Activated B cell treated with CpG ODN at 0.5 μM for 24 hours (primary cell): ENCODE measurements at regions not wholly inside any gene's neighbourhood (a gene's known extent, or its start where the extent isn't known, plus 50 kb on each side); places are given as distances from the start of the nearest gene placed in this dataset.

Experiments used
- ATAC-seq: fragments of 200-7000 bp; cut with Tn5 transposase; one replicate; pipeline ENCODE4 v1.10.0; 2021; ENCODE audit warnings: low read depth, mild to moderate bottlenecking, moderate library complexity
- CTCF ChIA-PET: fragments of 350-600 bp; sonication (Branson Sonifier 250); formaldehyde crosslinking; loops from one replicate; lab custom pipeline; 2021; ENCODE audit warnings: antibody characterized with exemption; lab: Charles Lee
- POLR2A ChIA-PET: fragments of 350-600 bp; sonication (Branson Sonifier 250); formaldehyde crosslinking; loops from one replicate; lab custom pipeline; 2021; ENCODE audit warnings: antibody characterized with exemption; lab: Charles Lee
- DNase-seq: peaks from one replicate; pipeline ENCODE4 v3.0.0; 2022
- H3K27ac Mint-ChIP-seq: one replicate; pipeline ENCODE4 v1.8.0; 2020; ENCODE audit warnings: mixed read lengths
- H3K27me3 Mint-ChIP-seq: one replicate; pipeline ENCODE4 v1.8.0; 2021; ENCODE audit warnings: mixed read lengths
- H3K36me3 Mint-ChIP-seq: one replicate; pipeline ENCODE4 v1.8.0; 2021; ENCODE audit warnings: low read depth, mixed read lengths
- H3K4me1 Mint-ChIP-seq: one replicate; pipeline ENCODE4 v1.8.0; 2021; ENCODE audit warnings: mixed read lengths
- H3K4me3 Mint-ChIP-seq: one replicate; pipeline ENCODE4 v1.8.0; 2020; ENCODE audit warnings: mild to moderate bottlenecking, mixed read lengths
- H3K9me3 Mint-ChIP-seq: one replicate; pipeline ENCODE4 v1.8.0; 2020; ENCODE audit warnings: mixed read lengths
- intact Hi-C: fragments of 100-400 bp; cut with micrococcal nuclease; formaldehyde crosslinking; loops from one replicate; pipeline ENCODE4 v1.15.1; 2024
- TF ChIP-seq, protein P1 (sequence below): fragments of 200-600 bp; IDR thresholded peaks from one replicate; pipeline ENCODE4 v1.8.0; 2022; ENCODE audit warnings: antibody characterized with exemption, mild to moderate bottlenecking

DNA sequence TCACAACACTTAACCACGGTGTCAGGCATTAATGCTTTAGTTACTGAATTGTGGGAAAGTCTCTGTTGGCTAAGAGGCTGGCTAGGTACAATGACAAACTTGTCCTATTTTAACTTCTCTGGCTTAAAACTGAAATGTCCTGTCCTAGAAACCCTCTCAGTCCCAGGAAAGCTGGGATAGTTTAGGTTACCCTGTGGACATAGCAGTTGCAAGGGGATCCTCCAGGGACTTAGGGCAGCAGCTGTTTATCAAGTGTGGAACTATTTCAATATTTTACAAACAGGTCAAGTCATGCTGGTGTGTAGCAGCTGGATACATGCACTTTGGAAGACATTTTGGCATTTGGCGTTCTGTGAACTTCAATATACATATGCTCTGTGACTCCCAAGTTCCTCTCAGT lies 95.0 kb upstream of the ARRDC3 start:
- intact Hi-C loops: no loop called here
- TF ChIP-seq, protein P1, sequence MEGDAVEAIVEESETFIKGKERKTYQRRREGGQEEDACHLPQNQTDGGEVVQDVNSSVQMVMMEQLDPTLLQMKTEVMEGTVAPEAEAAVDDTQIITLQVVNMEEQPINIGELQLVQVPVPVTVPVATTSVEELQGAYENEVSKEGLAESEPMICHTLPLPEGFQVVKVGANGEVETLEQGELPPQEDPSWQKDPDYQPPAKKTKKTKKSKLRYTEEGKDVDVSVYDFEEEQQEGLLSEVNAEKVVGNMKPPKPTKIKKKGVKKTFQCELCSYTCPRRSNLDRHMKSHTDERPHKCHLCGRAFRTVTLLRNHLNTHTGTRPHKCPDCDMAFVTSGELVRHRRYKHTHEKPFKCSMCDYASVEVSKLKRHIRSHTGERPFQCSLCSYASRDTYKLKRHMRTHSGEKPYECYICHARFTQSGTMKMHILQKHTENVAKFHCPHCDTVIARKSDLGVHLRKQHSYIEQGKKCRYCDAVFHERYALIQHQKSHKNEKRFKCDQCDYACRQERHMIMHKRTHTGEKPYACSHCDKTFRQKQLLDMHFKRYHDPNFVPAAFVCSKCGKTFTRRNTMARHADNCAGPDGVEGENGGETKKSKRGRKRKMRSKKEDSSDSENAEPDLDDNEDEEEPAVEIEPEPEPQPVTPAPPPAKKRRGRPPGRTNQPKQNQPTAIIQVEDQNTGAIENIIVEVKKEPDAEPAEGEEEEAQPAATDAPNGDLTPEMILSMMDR: no peak
- no peak for ATAC-seq
- Mint-ChIP-seq H3K27me3 (no peaks in the 10 kb centered on the region), H3K9me3 (no peaks in the 10 kb centered on the region), H3K27ac (no peak overlapping the region), H3K4me1 (no peaks in the 10 kb centered on the region), H3K4me3 (no peak overlapping the region), H3K36me3 (no peaks in the 10 kb centered on the region)
- CTCF ChIA-PET: no interaction called here
- no peak for DNase-seq
- POLR2A ChIA-PET: no interaction called here

GRCh38 chr5:91477408-91477807 lies 94.3 kb upstream of the ARRDC3 start:
- intact Hi-C loops: no loop called here
- DNase-seq: no peak
- Mint-ChIP-seq H3K27me3 (no peaks in the 10 kb centered on the region), H3K4me3 (no peak overlapping the region), H3K27ac (no peak overlapping the region), H3K4me1 (no peaks in the 10 kb centered on the region), H3K36me3 (no peaks in the 10 kb centered on the region), H3K9me3 (no peaks in the 10 kb centered on the region)
- TF ChIP-seq, protein P1: no peak
- POLR2A ChIA-PET: no interaction called here
- no peak for ATAC-seq
- CTCF ChIA-PET: no interaction called here

GRCh38 chr5:91474201-91474600 lies 91.1 kb upstream of the ARRDC3 start:
- intact Hi-C loops: no loop called here
- no peaks in the 10 kb centered on the region for H3K9me3 Mint-ChIP-seq
- H3K27me3 Mint-ChIP-seq: no peaks in the 10 kb centered on the region

DNA sequence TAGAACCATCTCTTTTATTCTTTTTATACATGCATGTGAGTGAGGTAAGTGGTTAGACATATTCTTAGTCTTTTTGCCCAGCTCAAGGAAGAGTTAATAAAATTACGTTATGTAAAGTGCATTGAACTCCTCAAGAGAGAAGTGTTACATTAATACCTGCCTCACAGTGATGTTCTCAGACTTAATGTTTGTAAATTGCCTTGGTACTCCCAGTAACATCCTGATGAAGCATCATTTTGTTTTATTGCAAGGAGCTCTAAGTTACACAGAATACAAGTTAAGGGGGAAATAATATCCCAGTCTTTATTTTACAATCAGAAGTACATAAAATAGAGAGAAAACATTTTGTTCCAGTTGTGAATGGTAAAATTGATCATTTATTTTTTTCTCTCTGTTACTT lies 89.5 kb upstream of the ARRDC3 start:
- Mint-ChIP-seq H3K27me3 (peaks cover 2% of the 10 kb centered on the region), H3K27ac (no peak overlapping the region), H3K4me1 (no peaks in the 10 kb centered on the region), H3K36me3 (no peaks in the 10 kb centered on the region), H3K9me3 (no peaks in the 10 kb centered on the region), H3K4me3 (no peak overlapping the region)
- intact Hi-C loops: no loop called here
- ATAC-seq (no peak), DNase-seq (no peak)
- TF ChIP-seq, protein P1: no peak
- POLR2A ChIA-PET: no interaction called here
- CTCF ChIA-PET: no interaction called here

More at GRCh38 chr5:91474201-91474600, 91.1 kb upstream of the ARRDC3 start:
- Mint-ChIP-seq H3K36me3 (no peaks in the 10 kb centered on the region), H3K4me1 (no peaks in the 10 kb centered on the region), H3K4me3 (no peak overlapping the region), H3K27ac (no peak overlapping the region)
- DNase-seq (no peak), ATAC-seq (no peak)
- TF ChIP-seq, protein P1: no peak
- POLR2A ChIA-PET: no interaction called here
- CTCF ChIA-PET: no interaction called here

- Mint-ChIP-seq H3K4me1 (no peaks in the 10 kb centered on the region), H3K27ac (no peak overlapping the region), H3K27me3 (peaks cover 2% of the 10 kb centered on the region), H3K9me3 (peaks cover 4% of the 10 kb centered on the region), H3K4me3 (no peak overlapping the region), H3K36me3 (no peaks in the 10 kb centered on the region)
- CTCF ChIA-PET: no interaction called here
- ATAC-seq (no peak), DNase-seq (no peak)
- TF ChIP-seq, protein P1: no peak
- intact Hi-C loops: no loop called here
- POLR2A ChIA-PET: no interaction called here
Observed at GRCh38 chr5:91469517-91470165, 86.5 kb upstream of the ARRDC3 start.
